ENCODE measurements at regions not wholly inside any gene's neighbourhood (a gene's known extent, or its start where the extent isn't known, plus 50 kb on each side); places are given as distances from the start of the nearest gene placed in this dataset.

- TF ChIP-seq CHD7 (IDR thresholded peaks at IDR 0.05; ENCODE audit: insufficient replicate concordance, low read length): no peak
These were observed 583.9 kb upstream of the CTNND2 start (continued) for GRCh38 chr5:12488161-12488560.

Measured in H1 (cell line).